OCI-LY7 (cell line): ENCODE measurements at regions not wholly inside any gene's neighbourhood (a gene's known extent, or its start where the extent isn't known, plus 50 kb on each side); places are given as distances from the start of the nearest gene placed in this dataset.

Experiments used
- BruUV-seq: library from RNA; stranded (reverse); fragments of 400-500 nt; replicated peaks from 2 replicates; lab custom pipeline; 2021; lab: Mats Ljungman, UMichigan
- CTCF ChIA-PET: fragments of 300-600 bp; sonication (Branson Sonifier 250); formaldehyde crosslinking; loops from one replicate; lab custom pipeline; 2022; ENCODE audit warnings: antibody characterized with exemption; ENCODE audit not compliant: unreplicated experiment; lab: Charles Lee
- POLR2A ChIA-PET: fragments of 300-600 bp; sonication (Branson Sonifier 250); formaldehyde crosslinking; loops from one replicate; lab custom pipeline; 2022; ENCODE audit warnings: antibody characterized with exemption; lab: Charles Lee
- DNase-seq: peaks from one replicate; pipeline ENCODE4 v3.0.0-alpha.2; 2015; ENCODE audit warnings: low spot score
- H2AFZ ChIP-seq: fragments of 200-600 bp; sonication (generic), shearing (Covaris generic); 2 replicates; pipeline ENCODE4 v1.6.1; 2014; ENCODE audit warnings: mild to moderate bottlenecking, antibody characterized with exemption, low read length, moderate library complexity
- H3K27ac ChIP-seq: fragments of 200-600 bp; sonication (generic); 2 replicates; pipeline ENCODE4 v1.5.1; 2014; ENCODE audit warnings: mixed run types, low read depth, mild to moderate bottlenecking, moderate library complexity, low read length, inconsistent platforms; ENCODE audit not compliant: poor library complexity, severe bottlenecking
- H3K36me3 ChIP-seq: fragments of 200-600 bp; sonication (generic); 2 replicates; pipeline ENCODE4 v1.6.1; 2014; ENCODE audit warnings: mild to moderate bottlenecking, antibody characterized with exemption, low read length, moderate library complexity, mixed read lengths; ENCODE audit not compliant: insufficient read depth
- H3K4me1 ChIP-seq: fragments of 200-600 bp; sonication (generic); 2 replicates; pipeline ENCODE4 v1.5.1; 2014; ENCODE audit warnings: mild to moderate bottlenecking, low read length; ENCODE audit not compliant: insufficient read depth, poor library complexity, severe bottlenecking
- H3K4me2 ChIP-seq: fragments of 200-600 bp; sonication (generic); 2 replicates; pipeline ENCODE4 v1.6.1; 2014; ENCODE audit warnings: mild to moderate bottlenecking, low read length
- H3K4me3 ChIP-seq: fragments of 200-600 bp; sonication (generic); 2 replicates; pipeline ENCODE4 v1.5.1; 2014; ENCODE audit warnings: mild to moderate bottlenecking, low read depth, low read length; ENCODE audit not compliant: poor library complexity, severe bottlenecking
- H3K79me2 ChIP-seq: fragments of 200-600 bp; sonication (generic); 2 replicates; pipeline ENCODE4 v1.6.1; 2016; ENCODE audit warnings: low read depth, mild to moderate bottlenecking, low read length, moderate library complexity, mixed read lengths; ENCODE audit not compliant: insufficient read depth
- H3K9me2 ChIP-seq: fragments of 200-600 bp; sonication (generic); 2 replicates; pipeline ENCODE4 v1.6.1; 2016; ENCODE audit warnings: mild to moderate bottlenecking, low read length, mixed read lengths; ENCODE audit not compliant: insufficient read depth
- H3K9me3 ChIP-seq: fragments of 200-600 bp; sonication (generic); 2 replicates; pipeline ENCODE4 v1.6.1; 2014; ENCODE audit warnings: mild to moderate bottlenecking, mixed run types, low read length, mixed read lengths
- H4K20me1 ChIP-seq: fragments of 200-600 bp; sonication (generic); 2 replicates; pipeline ENCODE4 v1.6.1; 2014; ENCODE audit warnings: mild to moderate bottlenecking, antibody characterized with exemption, low read length, moderate library complexity, mixed read lengths; ENCODE audit not compliant: insufficient read depth
- EZH2phosphoT487 ChIP-seq: fragments of 200-600 bp; sonication (generic); IDR thresholded peaks from 2 replicates; pipeline ENCODE4 v1.6.1; 2018; ENCODE audit warnings: low read depth, borderline replicate concordance, mild to moderate bottlenecking, mixed run types, antibody characterized with exemption, low read length, moderate library complexity, mixed read lengths
- intact Hi-C: fragments of 100-400 bp; cut with micrococcal nuclease; formaldehyde crosslinking; loops from one replicate; pipeline ENCODE4 v1.10.0; 2022; ENCODE audit not compliant: unreplicated experiment
- TF ChIP-seq, protein P1 (sequence below): fragments of 200-600 bp; sonication (generic); conservative IDR thresholded peaks from 2 replicates; pipeline ENCODE4 v1.5.1; 2014; ENCODE audit warnings: mild to moderate bottlenecking, antibody characterized with exemption, low read length, moderate library complexity, mixed read lengths

DNA sequence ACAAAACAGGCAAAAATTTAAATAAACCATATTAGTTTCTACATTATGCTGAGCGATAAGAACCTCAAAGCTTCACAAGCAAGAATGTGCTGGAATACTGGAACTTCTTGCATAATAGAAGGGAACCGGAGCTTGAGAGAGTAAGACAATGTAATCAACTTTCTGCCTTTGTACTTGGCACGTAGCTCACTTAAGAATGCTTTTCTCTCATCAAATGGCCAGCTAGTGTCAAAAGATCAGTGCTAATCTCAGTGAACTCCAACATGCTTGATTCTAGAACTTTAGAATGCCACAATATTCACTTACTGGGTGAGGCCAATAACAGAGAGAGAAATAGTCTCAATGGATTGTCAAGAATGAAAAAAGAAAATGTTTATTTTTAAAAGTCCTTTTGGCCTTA lies 486.1 kb upstream of the LRRC7 start:
- H3K36me3 ChIP-seq = no peaks in the 10 kb centered on the region
- no peaks in the 10 kb centered on the region for H3K79me2 ChIP-seq
- H4K20me1 ChIP-seq = no peaks in the 10 kb centered on the region
- H3K4me3 ChIP-seq = no peak overlapping the region
- no peak for DNase-seq
- no peaks in the 10 kb centered on the region for H3K4me1 ChIP-seq
- intact Hi-C loops = no loop called here
- H3K9me3 ChIP-seq = no peaks in the 10 kb centered on the region
- CTCF ChIA-PET = no interaction called here
- no peak overlapping the region for H3K4me2 ChIP-seq
- POLR2A ChIA-PET = no interaction called here
- H3K9me2 ChIP-seq = no peaks in the 10 kb centered on the region
- no peak overlapping the region for H3K27ac ChIP-seq
- no TSS peak for BruUV-seq
- no peak overlapping the region for H2AFZ ChIP-seq
- TF ChIP-seq, protein P1, sequence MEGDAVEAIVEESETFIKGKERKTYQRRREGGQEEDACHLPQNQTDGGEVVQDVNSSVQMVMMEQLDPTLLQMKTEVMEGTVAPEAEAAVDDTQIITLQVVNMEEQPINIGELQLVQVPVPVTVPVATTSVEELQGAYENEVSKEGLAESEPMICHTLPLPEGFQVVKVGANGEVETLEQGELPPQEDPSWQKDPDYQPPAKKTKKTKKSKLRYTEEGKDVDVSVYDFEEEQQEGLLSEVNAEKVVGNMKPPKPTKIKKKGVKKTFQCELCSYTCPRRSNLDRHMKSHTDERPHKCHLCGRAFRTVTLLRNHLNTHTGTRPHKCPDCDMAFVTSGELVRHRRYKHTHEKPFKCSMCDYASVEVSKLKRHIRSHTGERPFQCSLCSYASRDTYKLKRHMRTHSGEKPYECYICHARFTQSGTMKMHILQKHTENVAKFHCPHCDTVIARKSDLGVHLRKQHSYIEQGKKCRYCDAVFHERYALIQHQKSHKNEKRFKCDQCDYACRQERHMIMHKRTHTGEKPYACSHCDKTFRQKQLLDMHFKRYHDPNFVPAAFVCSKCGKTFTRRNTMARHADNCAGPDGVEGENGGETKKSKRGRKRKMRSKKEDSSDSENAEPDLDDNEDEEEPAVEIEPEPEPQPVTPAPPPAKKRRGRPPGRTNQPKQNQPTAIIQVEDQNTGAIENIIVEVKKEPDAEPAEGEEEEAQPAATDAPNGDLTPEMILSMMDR = no peak
- no peak for TF ChIP-seq EZH2phosphoT487

GRCh38 chr1:69082312-69082711 lies 485.4 kb upstream of the LRRC7 start:
- CTCF ChIA-PET = no interaction called here
- Histone ChIP-seq H3K9me2 (no peaks in the 10 kb centered on the region), H4K20me1 (no peaks in the 10 kb centered on the region), H3K4me2 (no peak overlapping the region), H3K9me3 (no peaks in the 10 kb centered on the region), H2AFZ (no peak overlapping the region), H3K4me1 (no peaks in the 10 kb centered on the region), H3K4me3 (no peak overlapping the region), H3K79me2 (no peaks in the 10 kb centered on the region), H3K36me3 (no peaks in the 10 kb centered on the region), H3K27ac (no peak overlapping the region)
- intact Hi-C loops = no loop called here
- no peak for DNase-seq
- no TSS peak for BruUV-seq
- no peak for TF ChIP-seq EZH2phosphoT487
- TF ChIP-seq, protein P1 = no peak
- POLR2A ChIA-PET = no interaction called here

GRCh38 chr1:69086148-69086547 lies 481.6 kb upstream of the LRRC7 start:
- Histone ChIP-seq H4K20me1 (no peaks in the 10 kb centered on the region), H2AFZ (no peak overlapping the region), H3K4me3 (no peak overlapping the region), H3K79me2 (no peaks in the 10 kb centered on the region), H3K4me2 (no peak overlapping the region), H3K36me3 (no peaks in the 10 kb centered on the region), H3K4me1 (no peaks in the 10 kb centered on the region), H3K9me2 (no peaks in the 10 kb centered on the region), H3K9me3 (no peaks in the 10 kb centered on the region), H3K27ac (no peak overlapping the region)
- DNase-seq = no peak
- CTCF ChIA-PET = no interaction called here
- BruUV-seq = no TSS peak
- intact Hi-C loops = no loop called here
- TF ChIP-seq, protein P1 = no peak
- TF ChIP-seq EZH2phosphoT487 = no peak
- POLR2A ChIA-PET = no interaction called here
